ENCODE measurements at regions not wholly inside any gene's neighbourhood (a gene's known extent, or its start where the extent isn't known, plus 50 kb on each side); places are given as distances from the start of the nearest gene placed in this dataset.

DNA sequence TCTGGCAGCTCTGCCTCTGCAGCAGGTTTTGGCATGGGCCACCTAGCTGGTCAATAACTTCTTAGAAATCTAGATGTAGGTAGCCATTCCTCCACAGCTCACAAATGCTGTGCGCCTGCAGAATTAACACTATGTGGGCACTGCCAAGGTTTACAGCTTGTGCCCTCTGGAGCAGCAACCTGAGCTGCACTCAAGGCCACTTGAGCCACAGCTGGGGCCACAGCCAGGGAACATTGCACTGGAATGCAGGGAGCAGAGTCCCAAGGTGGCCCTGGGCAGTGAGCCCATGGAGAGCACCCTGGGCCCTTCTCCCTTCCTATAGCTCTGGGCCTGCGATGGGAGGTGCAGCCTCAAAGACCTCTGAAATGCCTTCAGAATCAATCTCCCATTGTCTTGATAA, 365.3 kb downstream of the SATB2 start:
- no peaks in the 10 kb centered on the region for H3K27me3 ChIP-seq
- DNase-seq: no peak
- H3K9me3 ChIP-seq: no peaks in the 10 kb centered on the region
- no peak overlapping the region for H3K27ac ChIP-seq
- H3K4me1 ChIP-seq: no peaks in the 10 kb centered on the region
- no peaks in the 10 kb centered on the region for H3K36me3 ChIP-seq
- intact Hi-C loops (cut with DNase I): no loop called here
- H3K4me3 ChIP-seq: no peak overlapping the region
- no peak for TF ChIP-seq EP300 (IDR thresholded peaks at IDR 0.05)
- TF ChIP-seq, protein P1, sequence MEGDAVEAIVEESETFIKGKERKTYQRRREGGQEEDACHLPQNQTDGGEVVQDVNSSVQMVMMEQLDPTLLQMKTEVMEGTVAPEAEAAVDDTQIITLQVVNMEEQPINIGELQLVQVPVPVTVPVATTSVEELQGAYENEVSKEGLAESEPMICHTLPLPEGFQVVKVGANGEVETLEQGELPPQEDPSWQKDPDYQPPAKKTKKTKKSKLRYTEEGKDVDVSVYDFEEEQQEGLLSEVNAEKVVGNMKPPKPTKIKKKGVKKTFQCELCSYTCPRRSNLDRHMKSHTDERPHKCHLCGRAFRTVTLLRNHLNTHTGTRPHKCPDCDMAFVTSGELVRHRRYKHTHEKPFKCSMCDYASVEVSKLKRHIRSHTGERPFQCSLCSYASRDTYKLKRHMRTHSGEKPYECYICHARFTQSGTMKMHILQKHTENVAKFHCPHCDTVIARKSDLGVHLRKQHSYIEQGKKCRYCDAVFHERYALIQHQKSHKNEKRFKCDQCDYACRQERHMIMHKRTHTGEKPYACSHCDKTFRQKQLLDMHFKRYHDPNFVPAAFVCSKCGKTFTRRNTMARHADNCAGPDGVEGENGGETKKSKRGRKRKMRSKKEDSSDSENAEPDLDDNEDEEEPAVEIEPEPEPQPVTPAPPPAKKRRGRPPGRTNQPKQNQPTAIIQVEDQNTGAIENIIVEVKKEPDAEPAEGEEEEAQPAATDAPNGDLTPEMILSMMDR (IDR thresholded peaks at IDR 0.05): no peak
- TF ChIP-seq POLR2AphosphoS5 (IDR thresholded peaks at IDR 0.05): no peak
- TF ChIP-seq POLR2A (IDR thresholded peaks at IDR 0.05): no peak
- 46 to 71% methylated on average over 2 of the region's 2 CpGs for WGBS, 2 donors

GRCh38 chr2:199085261-199085660, 372.5 kb downstream of the SATB2 start:
- H3K27me3 ChIP-seq: no peaks in the 10 kb centered on the region
- no peaks in the 10 kb centered on the region for H3K9me3 ChIP-seq
- 92 to 93% methylated on average over 5 of the region's 5 CpGs for WGBS, 2 donors
- no peak for TF ChIP-seq POLR2AphosphoS5 (IDR thresholded peaks at IDR 0.05)
- TF ChIP-seq, protein P1 (IDR thresholded peaks at IDR 0.05): no peak
- TF ChIP-seq EP300 (IDR thresholded peaks at IDR 0.05): no peak
- no peak for TF ChIP-seq POLR2A (IDR thresholded peaks at IDR 0.05)
- H3K4me3 ChIP-seq: no peak overlapping the region
- no peaks in the 10 kb centered on the region for H3K4me1 ChIP-seq
- H3K27ac ChIP-seq: no peak overlapping the region
- intact Hi-C loops (cut with DNase I): no loop called here
- DNase-seq: no peak
- H3K36me3 ChIP-seq: no peaks in the 10 kb centered on the region

DNA sequence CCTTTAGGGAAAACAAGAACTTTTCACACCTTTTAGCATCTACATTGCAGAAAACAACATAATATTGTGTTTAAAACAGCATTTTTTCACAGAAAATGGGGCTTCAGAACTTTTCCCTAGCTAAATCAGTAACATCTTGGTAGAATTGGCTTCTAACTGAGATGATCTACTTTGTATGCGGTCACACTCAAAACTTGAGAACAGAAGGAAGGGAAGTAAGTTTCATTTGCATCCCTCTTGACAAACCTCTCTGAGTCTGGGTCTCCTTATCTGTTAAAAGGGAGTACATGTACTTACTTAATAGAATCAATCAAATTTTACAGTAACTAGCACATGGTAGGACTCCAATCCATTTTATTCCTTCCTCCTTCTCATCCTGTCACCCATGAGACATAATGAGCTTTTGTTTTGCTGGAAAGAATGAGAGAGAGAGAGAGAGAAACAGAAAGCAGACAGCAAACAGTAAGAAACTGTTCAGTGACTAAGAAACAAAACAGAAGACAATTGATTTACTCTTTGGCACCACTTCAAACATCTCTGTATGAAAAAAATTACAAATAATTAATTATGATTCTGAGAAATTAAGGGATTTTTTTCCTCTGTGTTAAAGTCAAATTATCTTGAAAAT, 387.3 kb downstream of the SATB2 start:
- WGBS, 2 donors: 94 to 95% methylated on average over 1 of the region's 1 CpG
- no peak overlapping the region for H3K4me3 ChIP-seq
- no peak overlapping the region for H3K27ac ChIP-seq
- no peaks in the 10 kb centered on the region for H3K27me3 ChIP-seq
- no peaks in the 10 kb centered on the region for H3K36me3 ChIP-seq
- DNase-seq: no peak
- no peaks in the 10 kb centered on the region for H3K9me3 ChIP-seq
- H3K4me1 ChIP-seq: no peaks in the 10 kb centered on the region
- TF ChIP-seq, protein P1 (IDR thresholded peaks at IDR 0.05): no peak
- TF ChIP-seq POLR2AphosphoS5 (IDR thresholded peaks at IDR 0.05) (no peak), POLR2A (IDR thresholded peaks at IDR 0.05) (no peak), EP300 (IDR thresholded peaks at IDR 0.05) (no peak)
- intact Hi-C loops (cut with DNase I): no loop called here

- intact Hi-C loops (cut with DNase I): no loop called here
- no peak overlapping the region for H3K4me3 ChIP-seq
- no peak overlapping the region for H3K27ac ChIP-seq
- WGBS, 2 donors: 90 to 95% methylated on average over 2 of the region's 2 CpGs
- no peaks in the 10 kb centered on the region for H3K36me3 ChIP-seq
- no peak for TF ChIP-seq POLR2A (IDR thresholded peaks at IDR 0.05)
- TF ChIP-seq EP300 (IDR thresholded peaks at IDR 0.05): no peak
- TF ChIP-seq, protein P1 (IDR thresholded peaks at IDR 0.05): no peak
- TF ChIP-seq POLR2AphosphoS5 (IDR thresholded peaks at IDR 0.05): no peak
- H3K27me3 ChIP-seq: no peaks in the 10 kb centered on the region
- no peak for DNase-seq
- H3K4me1 ChIP-seq: no peaks in the 10 kb centered on the region
- H3K9me3 ChIP-seq: peaks cover 0 to 5% (median 2%) of the 10 kb centered on the region in 4 donors
These were observed 393.5 kb downstream of the SATB2 start for GRCh38 chr2:199064201-199064600.

DNA sequence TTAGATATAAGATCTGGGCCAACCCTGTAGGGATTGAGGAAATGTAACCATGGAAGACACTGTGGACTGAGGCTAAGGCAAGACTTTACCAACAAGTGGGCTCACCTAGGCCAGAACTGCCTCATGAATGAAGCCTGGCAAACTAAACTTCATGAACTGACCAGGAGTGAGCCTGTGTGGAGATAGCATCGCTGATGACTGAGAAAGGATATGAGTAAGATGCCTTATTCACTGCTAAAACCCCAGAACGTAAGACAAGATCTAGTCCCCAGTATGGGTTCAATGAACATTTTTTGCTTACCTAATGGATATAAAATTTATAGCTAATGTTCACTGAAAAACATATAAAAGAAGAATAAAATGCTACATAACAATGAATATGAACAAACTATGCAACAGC, 399.8 kb downstream of the SATB2 start:
- no peak for DNase-seq
- Histone ChIP-seq H3K36me3 (no peaks in the 10 kb centered on the region), H3K9me3 (no peaks in the 10 kb centered on the region), H3K4me1 (no peaks in the 10 kb centered on the region), H3K27me3 (no peaks in the 10 kb centered on the region), H3K4me3 (no peak overlapping the region), H3K27ac (no peak overlapping the region)
- intact Hi-C loops (cut with DNase I): no loop called here
- TF ChIP-seq, protein P1 (IDR thresholded peaks at IDR 0.05): no peak
- TF ChIP-seq EP300 (IDR thresholded peaks at IDR 0.05) (no peak), POLR2A (IDR thresholded peaks at IDR 0.05) (no peak), POLR2AphosphoS5 (IDR thresholded peaks at IDR 0.05) (no peak)
- 92 to 93% methylated on average over 2 of the region's 2 CpGs for WGBS, 2 donors

Data from sigmoid colon (tissue), 6 donors.